ENCODE measurements at regions not wholly inside any gene's neighbourhood (a gene's known extent, or its start where the extent isn't known, plus 50 kb on each side); places are given as distances from the start of the nearest gene placed in this dataset.

GRCh38 chr1:14328685-14329084 is 269.8 kb upstream of the KAZN start:
- no peaks in the 10 kb centered on the region for H3K4me1 Mint-ChIP-seq (ENCODE audit: unreplicated experiment)
- DNase-seq (ENCODE audit: extremely low spot score, unreplicated experiment): no peak
- H3K27me3 Mint-ChIP-seq: peaks cover 18% of the 10 kb centered on the region
- H3K36me3 Mint-ChIP-seq: no peaks in the 10 kb centered on the region
- H3K4me3 Mint-ChIP-seq: no peak overlapping the region
- peaks cover 8% of the 10 kb centered on the region for H3K9me3 Mint-ChIP-seq
- no peak overlapping the region for H3K27ac Mint-ChIP-seq
- no peak for TF ChIP-seq CTCF (conservative IDR thresholded peaks at IDR 0.05)

- DNase-seq (ENCODE audit: extremely low spot score, unreplicated experiment): no peak
- no peak overlapping the region for H3K4me3 Mint-ChIP-seq
- H3K27ac Mint-ChIP-seq: no peak overlapping the region
- peaks cover 5% of the 10 kb centered on the region for H3K4me1 Mint-ChIP-seq (ENCODE audit: unreplicated experiment)
- no peaks in the 10 kb centered on the region for H3K36me3 Mint-ChIP-seq
- no peak for TF ChIP-seq CTCF (conservative IDR thresholded peaks at IDR 0.05)
- H3K27me3 Mint-ChIP-seq: peaks cover 10% of the 10 kb centered on the region
- peaks cover 8% of the 10 kb centered on the region for H3K9me3 Mint-ChIP-seq
These were observed 266.3 kb upstream of the KAZN start for GRCh38 chr1:14332158-14332557.

DNA sequence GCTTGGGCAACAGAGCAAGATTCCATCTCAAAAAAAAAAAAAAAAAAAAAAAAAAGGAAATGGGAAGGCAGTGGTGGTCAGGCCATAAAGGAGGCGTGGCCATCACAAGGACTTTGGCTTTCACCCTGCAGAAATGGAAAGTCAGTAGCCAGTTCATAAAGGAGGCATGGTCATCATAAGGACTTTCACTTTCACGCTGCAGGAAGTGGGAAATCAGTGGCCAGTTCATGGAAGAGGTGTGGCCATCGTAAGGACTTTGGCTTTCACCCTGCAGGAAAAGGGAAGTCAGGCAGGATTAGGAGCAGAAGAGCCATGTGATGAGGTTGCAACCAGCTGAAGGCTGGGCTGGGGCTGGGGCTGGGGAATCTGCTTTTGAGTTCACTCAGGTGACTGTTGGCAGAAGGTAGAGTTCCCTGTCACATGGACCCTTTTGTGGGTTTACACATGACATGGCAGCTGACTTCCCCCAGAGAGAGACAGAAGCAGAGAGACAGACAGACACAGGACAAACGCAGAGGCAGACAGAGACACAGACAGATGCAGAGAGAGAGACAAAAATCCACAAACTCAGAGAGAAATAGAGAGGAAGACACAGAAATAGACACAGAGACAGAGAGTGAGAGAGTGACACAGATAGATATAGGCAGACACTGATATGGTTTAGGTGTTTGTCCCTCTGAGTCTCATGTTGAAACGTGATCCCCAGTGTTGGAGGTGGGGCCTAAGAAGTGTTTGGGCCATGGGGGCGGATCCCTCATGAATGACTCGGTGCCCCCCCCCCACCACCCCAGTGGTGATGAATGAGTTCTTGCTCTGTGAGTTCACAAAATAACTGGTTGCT is 263.9 kb upstream of the KAZN start:
- Mint-ChIP-seq H3K4me1 (ENCODE audit: unreplicated experiment) (peaks cover 5% of the 10 kb centered on the region), H3K4me3 (no peak overlapping the region), H3K9me3 (peaks cover 8% of the 10 kb centered on the region), H3K27me3 (peaks cover 4% of the 10 kb centered on the region), H3K36me3 (no peaks in the 10 kb centered on the region), H3K27ac (no peak overlapping the region)
- TF ChIP-seq CTCF (conservative IDR thresholded peaks at IDR 0.05): no peak
- DNase-seq (ENCODE audit: extremely low spot score, unreplicated experiment): no peak

DNA sequence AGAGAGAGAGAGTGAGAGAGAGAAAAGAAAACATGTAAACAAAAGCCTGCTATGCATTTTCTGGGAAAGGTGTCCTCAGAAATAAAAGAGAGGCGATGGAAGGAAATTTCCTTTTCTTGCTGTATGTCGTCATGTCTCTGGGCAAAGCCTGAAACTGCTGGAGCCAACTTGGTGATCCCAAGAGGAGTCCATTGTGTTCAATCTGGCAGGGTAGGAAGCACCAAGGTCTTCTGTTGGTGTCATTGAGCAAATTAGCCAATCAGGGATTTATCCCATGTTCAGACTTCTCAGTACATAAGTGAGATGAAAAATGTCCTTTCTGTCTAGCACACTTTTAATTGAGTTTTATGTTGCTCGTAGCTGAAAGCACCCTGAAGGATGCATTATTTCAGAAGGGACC is 260.0 kb upstream of the KAZN start:
- no peak overlapping the region for H3K4me3 Mint-ChIP-seq
- no peaks in the 10 kb centered on the region for H3K36me3 Mint-ChIP-seq
- H3K27ac Mint-ChIP-seq: no peak overlapping the region
- H3K27me3 Mint-ChIP-seq: peaks cover 11% of the 10 kb centered on the region
- no peak for TF ChIP-seq CTCF (conservative IDR thresholded peaks at IDR 0.05)
- peaks cover 5% of the 10 kb centered on the region for H3K4me1 Mint-ChIP-seq (ENCODE audit: unreplicated experiment)
- H3K9me3 Mint-ChIP-seq: peaks cover 3% of the 10 kb centered on the region
- DNase-seq (ENCODE audit: extremely low spot score, unreplicated experiment): no peak

- Mint-ChIP-seq H3K27ac (no peak overlapping the region), H3K27me3 (peaks cover 15% of the 10 kb centered on the region), H3K4me1 (ENCODE audit: unreplicated experiment) (peaks cover 5% of the 10 kb centered on the region), H3K4me3 (no peak overlapping the region), H3K36me3 (no peaks in the 10 kb centered on the region), H3K9me3 (peaks cover 3% of the 10 kb centered on the region)
- no peak for TF ChIP-seq CTCF (conservative IDR thresholded peaks at IDR 0.05)
- DNase-seq (ENCODE audit: extremely low spot score, unreplicated experiment): no peak
These were observed 259.2 kb upstream of the KAZN start for GRCh38 chr1:14339288-14339687.

Measured in type B pancreatic cell (in vitro differentiated cells).